Neural progenitor cell (in vitro differentiated cells): ENCODE measurements at regions not wholly inside any gene's neighbourhood (a gene's known extent, or its start where the extent isn't known, plus 50 kb on each side); places are given as distances from the start of the nearest gene placed in this dataset.

ENCODE experiments used
- EZH2phosphoT487 ChIP-seq: fragments of 200-600 bp; sonication (generic); IDR thresholded peaks from 2 replicates; pipeline ENCODE4 v1.6.1; 2017; ENCODE audit warnings: antibody characterized with exemption
- TF ChIP-seq, protein P1 (sequence below): fragments of 200-600 bp; sonication (generic); IDR thresholded peaks from 2 replicates; pipeline ENCODE4 v1.5.1; 2017; ENCODE audit warnings: antibody characterized with exemption, mild to moderate bottlenecking

DNA sequence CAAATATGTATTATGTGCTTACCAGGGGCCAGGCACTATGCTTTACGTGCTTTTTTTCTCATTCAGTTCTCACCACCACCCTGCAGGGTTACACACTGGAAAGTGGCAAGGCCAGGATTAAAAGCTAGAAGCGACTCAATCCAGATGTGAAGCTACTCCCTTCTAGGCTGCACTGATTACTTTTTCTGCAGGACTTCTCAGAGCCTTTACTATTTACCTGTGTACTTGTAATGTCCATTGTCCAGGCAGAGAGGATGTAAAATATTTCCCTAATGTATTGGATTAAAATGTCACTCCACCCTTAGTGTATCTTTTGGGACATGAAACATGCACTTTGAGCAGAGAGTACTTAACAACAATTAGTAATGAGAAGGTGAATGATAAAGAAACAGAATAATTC, 287.5 kb upstream of the EEF2KMT start:
- TF ChIP-seq, protein P1, sequence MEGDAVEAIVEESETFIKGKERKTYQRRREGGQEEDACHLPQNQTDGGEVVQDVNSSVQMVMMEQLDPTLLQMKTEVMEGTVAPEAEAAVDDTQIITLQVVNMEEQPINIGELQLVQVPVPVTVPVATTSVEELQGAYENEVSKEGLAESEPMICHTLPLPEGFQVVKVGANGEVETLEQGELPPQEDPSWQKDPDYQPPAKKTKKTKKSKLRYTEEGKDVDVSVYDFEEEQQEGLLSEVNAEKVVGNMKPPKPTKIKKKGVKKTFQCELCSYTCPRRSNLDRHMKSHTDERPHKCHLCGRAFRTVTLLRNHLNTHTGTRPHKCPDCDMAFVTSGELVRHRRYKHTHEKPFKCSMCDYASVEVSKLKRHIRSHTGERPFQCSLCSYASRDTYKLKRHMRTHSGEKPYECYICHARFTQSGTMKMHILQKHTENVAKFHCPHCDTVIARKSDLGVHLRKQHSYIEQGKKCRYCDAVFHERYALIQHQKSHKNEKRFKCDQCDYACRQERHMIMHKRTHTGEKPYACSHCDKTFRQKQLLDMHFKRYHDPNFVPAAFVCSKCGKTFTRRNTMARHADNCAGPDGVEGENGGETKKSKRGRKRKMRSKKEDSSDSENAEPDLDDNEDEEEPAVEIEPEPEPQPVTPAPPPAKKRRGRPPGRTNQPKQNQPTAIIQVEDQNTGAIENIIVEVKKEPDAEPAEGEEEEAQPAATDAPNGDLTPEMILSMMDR = no peak
- TF ChIP-seq EZH2phosphoT487 = no peak
